ENCODE measurements at regions not wholly inside any gene's neighbourhood (a gene's known extent, or its start where the extent isn't known, plus 50 kb on each side); places are given as distances from the start of the nearest gene placed in this dataset.

DNA sequence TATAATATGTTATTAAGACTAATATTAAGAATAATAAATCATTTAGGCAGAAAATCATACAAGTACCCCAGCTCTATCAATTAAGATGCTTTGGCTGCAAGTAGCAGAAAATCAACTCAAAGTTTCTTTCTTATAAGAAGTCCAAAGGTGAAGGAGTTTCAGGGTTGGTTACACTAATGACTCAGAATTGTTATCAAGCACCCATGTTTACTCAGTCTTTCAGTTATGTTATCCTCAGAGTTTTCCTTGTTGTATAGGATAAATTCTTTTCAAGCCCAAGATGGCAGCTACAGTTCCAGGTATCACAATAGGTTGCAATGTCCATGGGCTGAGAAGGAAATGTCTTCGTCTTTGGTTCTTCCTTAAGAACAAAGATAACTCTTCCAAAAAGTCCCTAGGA lies 163.6 kb downstream of the TNFSF18 start:
- Histone ChIP-seq H3K4me3 (replicated peaks; ENCODE audit: insufficient read depth, low read length) (no peak overlapping the region), H3K27me3 (ENCODE audit: insufficient read depth, poor library complexity, severe bottlenecking) (no peaks in the 10 kb centered on the region), H3K27ac (replicated peaks) (no peak overlapping the region)
- no peak for DNase-seq (ENCODE audit: low read depth in 1 of 2, low spot score in 1 of 2)
- TF ChIP-seq SPI1 (IDR thresholded peaks at IDR 0.05; ENCODE audit: borderline replicate concordance, low read depth) (no peak), GABPA (IDR thresholded peaks at IDR 0.05; ENCODE audit: low read depth) (no peak), POLR2AphosphoS5 (IDR thresholded peaks at IDR 0.05; ENCODE audit: low read depth) (no peak)
- TF ChIP-seq, protein P1, sequence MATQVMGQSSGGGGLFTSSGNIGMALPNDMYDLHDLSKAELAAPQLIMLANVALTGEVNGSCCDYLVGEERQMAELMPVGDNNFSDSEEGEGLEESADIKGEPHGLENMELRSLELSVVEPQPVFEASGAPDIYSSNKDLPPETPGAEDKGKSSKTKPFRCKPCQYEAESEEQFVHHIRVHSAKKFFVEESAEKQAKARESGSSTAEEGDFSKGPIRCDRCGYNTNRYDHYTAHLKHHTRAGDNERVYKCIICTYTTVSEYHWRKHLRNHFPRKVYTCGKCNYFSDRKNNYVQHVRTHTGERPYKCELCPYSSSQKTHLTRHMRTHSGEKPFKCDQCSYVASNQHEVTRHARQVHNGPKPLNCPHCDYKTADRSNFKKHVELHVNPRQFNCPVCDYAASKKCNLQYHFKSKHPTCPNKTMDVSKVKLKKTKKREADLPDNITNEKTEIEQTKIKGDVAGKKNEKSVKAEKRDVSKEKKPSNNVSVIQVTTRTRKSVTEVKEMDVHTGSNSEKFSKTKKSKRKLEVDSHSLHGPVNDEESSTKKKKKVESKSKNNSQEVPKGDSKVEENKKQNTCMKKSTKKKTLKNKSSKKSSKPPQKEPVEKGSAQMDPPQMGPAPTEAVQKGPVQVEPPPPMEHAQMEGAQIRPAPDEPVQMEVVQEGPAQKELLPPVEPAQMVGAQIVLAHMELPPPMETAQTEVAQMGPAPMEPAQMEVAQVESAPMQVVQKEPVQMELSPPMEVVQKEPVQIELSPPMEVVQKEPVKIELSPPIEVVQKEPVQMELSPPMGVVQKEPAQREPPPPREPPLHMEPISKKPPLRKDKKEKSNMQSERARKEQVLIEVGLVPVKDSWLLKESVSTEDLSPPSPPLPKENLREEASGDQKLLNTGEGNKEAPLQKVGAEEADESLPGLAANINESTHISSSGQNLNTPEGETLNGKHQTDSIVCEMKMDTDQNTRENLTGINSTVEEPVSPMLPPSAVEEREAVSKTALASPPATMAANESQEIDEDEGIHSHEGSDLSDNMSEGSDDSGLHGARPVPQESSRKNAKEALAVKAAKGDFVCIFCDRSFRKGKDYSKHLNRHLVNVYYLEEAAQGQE (IDR thresholded peaks at IDR 0.05; ENCODE audit: insufficient replicate concordance, low read depth): no peak
- TF ChIP-seq, protein P2, sequence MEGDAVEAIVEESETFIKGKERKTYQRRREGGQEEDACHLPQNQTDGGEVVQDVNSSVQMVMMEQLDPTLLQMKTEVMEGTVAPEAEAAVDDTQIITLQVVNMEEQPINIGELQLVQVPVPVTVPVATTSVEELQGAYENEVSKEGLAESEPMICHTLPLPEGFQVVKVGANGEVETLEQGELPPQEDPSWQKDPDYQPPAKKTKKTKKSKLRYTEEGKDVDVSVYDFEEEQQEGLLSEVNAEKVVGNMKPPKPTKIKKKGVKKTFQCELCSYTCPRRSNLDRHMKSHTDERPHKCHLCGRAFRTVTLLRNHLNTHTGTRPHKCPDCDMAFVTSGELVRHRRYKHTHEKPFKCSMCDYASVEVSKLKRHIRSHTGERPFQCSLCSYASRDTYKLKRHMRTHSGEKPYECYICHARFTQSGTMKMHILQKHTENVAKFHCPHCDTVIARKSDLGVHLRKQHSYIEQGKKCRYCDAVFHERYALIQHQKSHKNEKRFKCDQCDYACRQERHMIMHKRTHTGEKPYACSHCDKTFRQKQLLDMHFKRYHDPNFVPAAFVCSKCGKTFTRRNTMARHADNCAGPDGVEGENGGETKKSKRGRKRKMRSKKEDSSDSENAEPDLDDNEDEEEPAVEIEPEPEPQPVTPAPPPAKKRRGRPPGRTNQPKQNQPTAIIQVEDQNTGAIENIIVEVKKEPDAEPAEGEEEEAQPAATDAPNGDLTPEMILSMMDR (IDR thresholded peaks at IDR 0.05; ENCODE audit: insufficient read depth, low read length): no peak

DNA sequence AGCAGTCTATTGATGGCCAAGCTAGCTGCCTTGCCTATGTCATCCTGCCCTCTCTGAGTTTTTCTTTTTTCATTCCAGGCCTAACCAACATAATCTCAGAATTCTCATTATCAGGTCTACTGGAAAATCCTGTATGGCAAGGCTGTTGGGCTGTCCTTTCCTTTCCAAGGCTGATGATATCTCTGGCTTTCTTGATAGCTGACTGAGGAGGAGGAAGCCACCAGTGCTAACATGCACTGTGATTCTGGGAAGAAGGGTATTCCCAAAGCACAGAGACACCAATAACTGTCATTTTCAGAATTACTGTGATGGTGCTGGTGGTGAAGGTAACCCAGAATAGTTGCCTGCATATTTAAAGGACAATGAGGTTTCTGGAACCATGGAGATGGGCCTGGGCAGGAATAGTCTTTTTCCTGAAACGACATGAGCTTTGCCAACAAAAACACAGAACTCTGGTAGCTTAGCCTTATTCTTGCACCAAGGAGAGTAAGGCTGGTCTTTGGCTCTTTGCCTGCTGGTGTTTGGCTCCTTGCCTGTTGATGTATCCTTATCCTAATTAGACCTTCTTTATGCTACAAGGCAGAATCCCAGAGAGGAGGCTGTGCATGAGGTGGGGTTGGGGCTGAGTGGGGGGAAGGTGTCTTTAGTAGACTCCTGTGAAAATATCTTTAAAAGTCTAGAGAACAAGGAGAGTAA lies 157.4 kb downstream of the TNFSF18 start:
- no peak for TF ChIP-seq SPI1 (IDR thresholded peaks at IDR 0.05; ENCODE audit: borderline replicate concordance, low read depth)
- TF ChIP-seq, protein P2 (IDR thresholded peaks at IDR 0.05; ENCODE audit: insufficient read depth, low read length): no peak
- no peak for TF ChIP-seq POLR2AphosphoS5 (IDR thresholded peaks at IDR 0.05; ENCODE audit: low read depth)
- TF ChIP-seq GABPA (IDR thresholded peaks at IDR 0.05; ENCODE audit: low read depth): no peak
- Histone ChIP-seq H3K4me3 (replicated peaks; ENCODE audit: insufficient read depth, low read length) (no peak overlapping the region), H3K27ac (replicated peaks) (no peak overlapping the region), H3K27me3 (ENCODE audit: insufficient read depth, poor library complexity, severe bottlenecking) (no peaks in the 10 kb centered on the region)
- DNase-seq (ENCODE audit: low read depth in 1 of 2, low spot score in 1 of 2): no peak

- no peak for DNase-seq (ENCODE audit: low read depth in 1 of 2, low spot score in 1 of 2)
- TF ChIP-seq, protein P2 (IDR thresholded peaks at IDR 0.05; ENCODE audit: insufficient read depth, low read length): no peak
- TF ChIP-seq, protein P1 (IDR thresholded peaks at IDR 0.05; ENCODE audit: insufficient replicate concordance, low read depth): no peak
- TF ChIP-seq SPI1 (IDR thresholded peaks at IDR 0.05; ENCODE audit: borderline replicate concordance, low read depth): no peak
- no peak for TF ChIP-seq GABPA (IDR thresholded peaks at IDR 0.05; ENCODE audit: low read depth)
- TF ChIP-seq POLR2AphosphoS5 (IDR thresholded peaks at IDR 0.05; ENCODE audit: low read depth): no peak
Observed at GRCh38 chr1:172894349-172895049, 156.2 kb downstream of the TNFSF18 start.

More at GRCh38 chr1:172894349-172895049, 156.2 kb downstream of the TNFSF18 start:
- Histone ChIP-seq H3K4me3 (replicated peaks; ENCODE audit: insufficient read depth, low read length) (no peak overlapping the region), H3K27me3 (ENCODE audit: insufficient read depth, poor library complexity, severe bottlenecking) (no peaks in the 10 kb centered on the region), H3K27ac (replicated peaks) (no peak overlapping the region)
